ENCODE measurements at regions not wholly inside any gene's neighbourhood (a gene's known extent, or its start where the extent isn't known, plus 50 kb on each side); places are given as distances from the start of the nearest gene placed in this dataset.

- DNase-seq (ENCODE audit: low read depth in 4 of 4, low spot score in 3 of 4) = no peak
Measured at GRCh38 chr12:60119327-60119726, 523.5 kb downstream of the SLC16A7 start.

GRCh38 chr12:60120199-60120598 is 524.4 kb downstream of the SLC16A7 start:
- DNase-seq (ENCODE audit: low read depth in 4 of 4, low spot score in 3 of 4) = no peak

GRCh38 chr12:60123557-60123956 is 527.7 kb downstream of the SLC16A7 start:
- no peak for DNase-seq (ENCODE audit: low read depth in 4 of 4, low spot score in 3 of 4)

- no peak for DNase-seq (ENCODE audit: low read depth in 4 of 4, low spot score in 3 of 4)
Measured at GRCh38 chr12:60137513-60137912, 541.7 kb downstream of the SLC16A7 start.

- DNase-seq (ENCODE audit: low read depth in 4 of 4, low spot score in 3 of 4) = no peak
Measured at GRCh38 chr12:60138526-60138925, 542.7 kb downstream of the SLC16A7 start.

- no peak for DNase-seq (ENCODE audit: low read depth in 4 of 4, low spot score in 3 of 4)
Measured at GRCh38 chr12:60144395-60144794, 548.6 kb downstream of the SLC16A7 start.

- DNase-seq (ENCODE audit: low read depth in 4 of 4, low spot score in 3 of 4) = no peak
Measured at GRCh38 chr12:60148109-60148508, 552.3 kb downstream of the SLC16A7 start.

GRCh38 chr12:60148831-60149230 is 553.0 kb downstream of the SLC16A7 start:
- DNase-seq (ENCODE audit: low read depth in 4 of 4, low spot score in 3 of 4) = no peak

- no peak for DNase-seq (ENCODE audit: low read depth in 4 of 4, low spot score in 3 of 4)
Measured at GRCh38 chr12:60152756-60153155, 556.9 kb downstream of the SLC16A7 start.

GRCh38 chr12:60159761-60160160 is 563.9 kb downstream of the SLC16A7 start:
- DNase-seq (ENCODE audit: low read depth in 4 of 4, low spot score in 3 of 4) = no peak

GRCh38 chr12:60162988-60163720 is 567.3 kb downstream of the SLC16A7 start:
- DNase-seq (ENCODE audit: low read depth in 4 of 4, low spot score in 3 of 4) = no peak

GRCh38 chr12:60165781-60166180 is 570.0 kb downstream of the SLC16A7 start:
- no peak for DNase-seq (ENCODE audit: low read depth in 4 of 4, low spot score in 3 of 4)

- no peak for DNase-seq (ENCODE audit: low read depth in 4 of 4, low spot score in 3 of 4)
Measured at GRCh38 chr12:60168441-60168840, 572.6 kb downstream of the SLC16A7 start.

GRCh38 chr12:60169904-60170303 is 574.1 kb downstream of the SLC16A7 start:
- no peak for DNase-seq (ENCODE audit: low read depth in 4 of 4, low spot score in 3 of 4)

GRCh38 chr12:60172266-60173211 is 576.7 kb downstream of the SLC16A7 start:
- DNase-seq (ENCODE audit: low read depth in 4 of 4, low spot score in 3 of 4) = no peak

GRCh38 chr12:60173224-60174170 is 577.7 kb downstream of the SLC16A7 start:
- no peak for DNase-seq (ENCODE audit: low read depth in 4 of 4, low spot score in 3 of 4)

GRCh38 chr12:60174476-60174875 is 578.6 kb downstream of the SLC16A7 start:
- DNase-seq (ENCODE audit: low read depth in 4 of 4, low spot score in 3 of 4) = no peak

GRCh38 chr12:60174941-60175340 is 579.1 kb downstream of the SLC16A7 start:
- DNase-seq (ENCODE audit: low read depth in 4 of 4, low spot score in 3 of 4) = no peak

- DNase-seq (ENCODE audit: low read depth in 4 of 4, low spot score in 3 of 4) = no peak
Measured at GRCh38 chr12:60176891-60177290, 581.1 kb downstream of the SLC16A7 start.

- no peak for DNase-seq (ENCODE audit: low read depth in 4 of 4, low spot score in 3 of 4)
Measured at GRCh38 chr12:60180298-60180697, 584.5 kb downstream of the SLC16A7 start.

GRCh38 chr12:60182354-60182753 is 586.5 kb downstream of the SLC16A7 start:
- no peak for DNase-seq (ENCODE audit: low read depth in 4 of 4, low spot score in 3 of 4)
